ENCODE measurements at regions not wholly inside any gene's neighbourhood (a gene's known extent, or its start where the extent isn't known, plus 50 kb on each side); places are given as distances from the start of the nearest gene placed in this dataset.

GRCh38 chr12:87413784-87414183 is 615.4 kb downstream of the C12orf50 start:
- H3K27ac ChIP-seq (ENCODE audit: low read depth in 1 of 2, low read length in 2 of 2): no peak overlapping the region
- H3K36me3 ChIP-seq (replicated peaks in 1 of 2; ENCODE audit: control insufficient read depth in 1 of 2, insufficient read depth in 2 of 2, low read length in 2 of 2): no peaks in the 10 kb centered on the region
- H3K27me3 Mint-ChIP-seq (ENCODE audit: low read depth in 3 of 3): peaks cover 0 to 1% (median 0%) of the 10 kb centered on the region in 3 donors
- TF ChIP-seq CTCF (IDR thresholded peaks at IDR 0.05): no peak
- H3K36me3 Mint-ChIP-seq: no peaks in the 10 kb centered on the region
- no peaks in the 10 kb centered on the region for H4K20me1 ChIP-seq (ENCODE audit: insufficient read depth, low read length)
- intact Hi-C loops (cut with micrococcal nuclease): no loop called here
- peaks cover 0 to 12% of the 10 kb centered on the region in 2 donors for H3K9me3 ChIP-seq (replicated peaks in 1 of 2; ENCODE audit: control insufficient read depth in 1 of 2, insufficient read depth in 1 of 2, low read length in 2 of 2)
- H3K27me3 ChIP-seq (ENCODE audit: control insufficient read depth in 2 of 2, insufficient read depth in 2 of 2, low read length in 2 of 2): no peaks in the 10 kb centered on the region
- no peak for DNase-seq
- H3K9ac ChIP-seq (ENCODE audit: insufficient read depth, low read length, poor library complexity, severe bottlenecking): no peak overlapping the region
- H3K27ac Mint-ChIP-seq: no peak overlapping the region
- H3K9me3 Mint-ChIP-seq: peaks cover 0 to 16% (median 4%) of the 10 kb centered on the region in 7 donors
- H3K79me2 ChIP-seq (ENCODE audit: insufficient read depth, low read length): no peaks in the 10 kb centered on the region
- no peak overlapping the region for H3K4me3 Mint-ChIP-seq
- no peaks in the 10 kb centered on the region for H3K4me1 Mint-ChIP-seq
- H2AFZ ChIP-seq (ENCODE audit: insufficient read depth, low read depth, low read length, poor library complexity, severe bottlenecking): no peak overlapping the region
- H3K4me3 ChIP-seq (replicated peaks in 1 of 3; ENCODE audit: low read depth in 2 of 3, low read length in 3 of 3): no peak overlapping the region
- no peak overlapping the region for H3K4me2 ChIP-seq (replicated peaks; ENCODE audit: extremely low read depth, low read length, poor library complexity, severe bottlenecking)
- no peaks in the 10 kb centered on the region for H3K4me1 ChIP-seq (ENCODE audit: control insufficient read depth in 1 of 2, insufficient read depth in 2 of 2, low read length in 2 of 2)
- WGBS (ENCODE audit: insufficient coverage): 100% methylated on average over 1 of the region's 2 CpGs

GRCh38 chr12:87406926-87407325 is 622.3 kb downstream of the C12orf50 start:
- intact Hi-C loops (cut with micrococcal nuclease): no loop called here
- Mint-ChIP-seq H3K27me3 (ENCODE audit: low read depth in 3 of 3) (no peaks in the 10 kb centered on the region), H3K36me3 (no peaks in the 10 kb centered on the region), H3K4me1 (no peaks in the 10 kb centered on the region), H3K27ac (no peak overlapping the region), H3K9me3 (peaks cover 0 to 16% (median 3%) of the 10 kb centered on the region in 7 donors), H3K4me3 (no peak overlapping the region)
- Histone ChIP-seq H3K9me3 (replicated peaks in 1 of 2; ENCODE audit: control insufficient read depth in 1 of 2, insufficient read depth in 1 of 2, low read length in 2 of 2) (peaks cover 0 to 8% of the 10 kb centered on the region in 2 donors), H4K20me1 (ENCODE audit: insufficient read depth, low read length) (no peaks in the 10 kb centered on the region), H3K27ac (ENCODE audit: low read depth in 1 of 2, low read length in 2 of 2) (no peak overlapping the region), H3K79me2 (ENCODE audit: insufficient read depth, low read length) (no peaks in the 10 kb centered on the region), H3K4me1 (ENCODE audit: control insufficient read depth in 1 of 2, insufficient read depth in 2 of 2, low read length in 2 of 2) (no peaks in the 10 kb centered on the region), H2AFZ (ENCODE audit: insufficient read depth, low read depth, low read length, poor library complexity, severe bottlenecking) (no peak overlapping the region), H3K9ac (ENCODE audit: insufficient read depth, low read length, poor library complexity, severe bottlenecking) (no peak overlapping the region), H3K36me3 (replicated peaks in 1 of 2; ENCODE audit: control insufficient read depth in 1 of 2, insufficient read depth in 2 of 2, low read length in 2 of 2) (no peaks in the 10 kb centered on the region), H3K4me2 (replicated peaks; ENCODE audit: extremely low read depth, low read length, poor library complexity, severe bottlenecking) (no peak overlapping the region), H3K4me3 (replicated peaks in 1 of 3; ENCODE audit: low read depth in 2 of 3, low read length in 3 of 3) (no peak overlapping the region), H3K27me3 (ENCODE audit: control insufficient read depth in 2 of 2, insufficient read depth in 2 of 2, low read length in 2 of 2) (no peaks in the 10 kb centered on the region)
- no peak for TF ChIP-seq CTCF (IDR thresholded peaks at IDR 0.05)
- no CpG with 5 or more reads among the region's 1 CpG for WGBS (ENCODE audit: insufficient coverage)
- no peak for DNase-seq

Measured in CD14-positive monocyte (primary cell).